Brain microvascular endothelial cell (primary cell): ENCODE measurements at regions not wholly inside any gene's neighbourhood (a gene's known extent, or its start where the extent isn't known, plus 50 kb on each side); places are given as distances from the start of the nearest gene placed in this dataset.
"Not testable (repeated sequence)": the region's sequence is repeated elsewhere in the genome, so short reads cannot be mapped to it uniquely, and the experiment has no call there.

Source experiments
- DNase-seq: peaks from one replicate; pipeline ENCODE4 v3.0.0-alpha.2; 2020
- H3K27ac ChIP-seq: fragments of 250-450 bp; sonication (Bioruptor Pico); 2 replicates; pipeline ENCODE4 v1.5.1; 2020; ENCODE audit warnings: mild to moderate bottlenecking, moderate library complexity
- H3K27me3 ChIP-seq: fragments of 250-450 bp; sonication (Bioruptor Pico); replicated peaks from 2 replicates; pipeline ENCODE4 v1.5.1; 2020; ENCODE audit warnings: mild to moderate bottlenecking
- H3K36me3 ChIP-seq: fragments of 250-450 bp; sonication (Bioruptor Pico); replicated peaks from 2 replicates; pipeline ENCODE4 v1.5.1; 2020; ENCODE audit warnings: mild to moderate bottlenecking
- H3K4me3 ChIP-seq: 2 replicates; pipeline ENCODE4 v1.5.1; 2011; ENCODE audit warnings: low read depth, mild to moderate bottlenecking, control low read depth, low read length, moderate library complexity
- in situ Hi-C: cut with HindIII; loops from 2 replicates; pipeline ENCODE4 v1.10.0; 2017; ENCODE audit warnings: low sequenced_read_pairs, low pct_ligation_motif_present

DNA sequence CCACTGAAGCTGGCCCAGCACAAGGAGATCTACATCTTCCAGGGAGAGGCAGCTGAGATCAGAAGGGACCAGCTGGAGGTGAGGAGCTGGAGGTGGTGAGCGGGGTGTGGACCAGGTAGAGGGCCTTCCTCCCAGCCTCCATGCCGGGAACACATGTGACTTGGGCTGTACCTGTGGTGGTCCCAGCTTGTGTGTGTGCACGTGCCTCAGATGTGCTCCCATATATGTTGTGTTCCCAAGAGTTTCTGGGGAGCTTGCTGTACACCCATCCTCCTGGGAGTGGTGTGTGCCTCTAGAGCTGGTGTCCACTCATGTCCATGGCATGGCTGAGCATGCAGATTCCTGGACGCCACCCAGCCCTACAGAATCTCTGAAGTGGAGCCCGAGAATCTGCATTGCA lies 183.7 kb upstream of the AKAP13 start:
- H3K36me3 ChIP-seq, in situ Hi-C loops, H3K4me3 ChIP-seq, DNase-seq, H3K27me3 ChIP-seq, H3K27ac ChIP-seq: not testable (repeated sequence)

DNA sequence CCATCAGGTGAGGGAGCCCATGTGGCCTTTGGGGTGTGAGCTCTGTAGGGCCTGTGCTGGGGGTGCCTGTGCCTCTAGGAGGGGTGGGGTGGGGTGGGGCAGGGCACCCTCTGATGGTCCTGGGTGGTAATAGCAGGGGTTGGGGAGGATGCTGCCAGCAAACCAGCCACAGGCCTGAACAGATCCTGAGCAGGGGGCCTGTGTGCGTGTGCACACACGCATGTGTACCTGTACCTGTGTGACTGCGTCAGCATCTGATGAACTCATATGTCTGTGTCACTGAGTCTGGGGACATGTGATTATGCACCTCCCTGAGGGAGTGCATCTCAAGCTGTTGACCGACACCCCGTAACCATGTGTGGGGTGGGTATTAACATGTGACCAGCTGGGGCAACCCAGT lies 182.8 kb upstream of the AKAP13 start:
- H3K36me3 ChIP-seq, H3K27me3 ChIP-seq, in situ Hi-C loops, DNase-seq, H3K27ac ChIP-seq, H3K4me3 ChIP-seq: not testable (repeated sequence)

DNA sequence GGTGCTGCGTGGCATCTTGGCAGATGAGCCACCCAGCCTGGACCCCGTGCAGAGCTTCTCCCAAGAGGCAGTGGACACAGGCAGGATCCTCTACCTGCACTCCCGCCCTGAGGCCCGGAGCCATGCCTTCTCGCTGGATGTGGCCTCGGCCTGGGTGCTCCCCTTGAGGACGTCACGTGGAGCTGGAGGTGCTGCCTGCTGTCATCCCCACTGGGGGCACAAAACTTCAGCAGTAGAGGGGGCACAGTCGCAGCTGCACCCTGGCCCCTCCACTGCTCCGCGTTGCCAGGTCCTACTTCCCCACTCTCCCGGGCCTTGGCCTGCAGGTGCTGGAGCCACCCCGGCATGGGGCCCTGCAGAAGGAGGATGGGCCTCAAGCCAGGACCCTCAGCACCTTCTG lies 182.0 kb upstream of the AKAP13 start:
- H3K27ac ChIP-seq, H3K27me3 ChIP-seq, H3K36me3 ChIP-seq, H3K4me3 ChIP-seq, in situ Hi-C loops, DNase-seq: not testable (repeated sequence)

DNA sequence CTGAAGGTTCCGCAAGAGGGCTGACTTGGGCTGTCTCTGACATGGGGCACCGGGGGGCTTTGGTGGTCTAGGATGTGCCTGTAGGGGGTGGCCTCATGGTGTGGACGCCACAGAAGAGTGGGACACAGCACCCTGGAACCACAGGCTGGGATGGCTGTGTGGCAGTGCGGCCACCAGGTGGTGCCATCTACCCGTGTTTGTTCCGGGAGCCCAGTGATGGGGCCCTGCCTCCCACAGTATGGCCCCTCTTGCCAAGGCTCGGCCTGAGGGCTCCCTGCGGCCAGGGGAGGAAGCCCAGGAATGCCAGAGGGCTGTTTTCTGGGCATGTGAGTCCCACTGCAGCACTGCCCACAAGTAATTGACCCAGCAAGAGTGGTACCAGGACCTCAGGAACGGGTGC lies 180.2 kb upstream of the AKAP13 start:
- H3K4me3 ChIP-seq, H3K27me3 ChIP-seq, DNase-seq, in situ Hi-C loops, H3K27ac ChIP-seq, H3K36me3 ChIP-seq: not testable (repeated sequence)

DNA sequence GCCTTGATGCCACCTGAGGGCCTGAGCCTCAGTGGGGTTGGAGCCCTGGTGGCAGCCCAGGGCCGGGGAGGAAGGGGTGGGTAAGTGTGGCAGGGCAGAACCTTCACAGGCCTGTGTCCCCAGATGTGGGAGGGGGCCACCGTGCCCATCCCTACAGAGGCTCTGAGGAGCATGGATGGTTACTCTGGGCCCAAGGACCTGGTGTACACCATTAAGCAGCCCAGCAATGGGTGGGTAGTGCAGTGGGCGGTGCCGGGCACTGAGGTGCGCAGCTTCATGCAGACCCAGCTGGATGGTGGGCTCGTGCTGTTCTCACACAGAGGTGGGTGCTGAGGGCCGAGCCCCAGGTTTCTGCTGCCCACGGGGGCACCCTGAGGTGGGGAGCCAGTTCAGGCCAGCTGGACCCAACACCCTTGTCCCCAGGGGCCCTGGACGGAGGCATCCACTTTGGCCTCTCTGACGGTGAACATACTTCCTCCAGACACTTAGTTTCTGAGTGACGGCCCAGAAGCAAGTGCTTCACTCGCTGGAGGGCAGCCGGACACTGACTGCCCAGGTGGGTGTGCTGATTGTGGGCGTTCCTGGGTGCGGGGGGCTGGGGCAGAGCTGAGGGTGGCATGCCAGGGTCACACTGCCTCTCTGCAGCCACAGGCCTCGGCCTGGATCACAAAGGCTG lies 179.1 kb upstream of the AKAP13 start:
- H3K36me3 ChIP-seq, H3K27ac ChIP-seq, DNase-seq, H3K27me3 ChIP-seq, H3K4me3 ChIP-seq, in situ Hi-C loops: not testable (repeated sequence)

DNA sequence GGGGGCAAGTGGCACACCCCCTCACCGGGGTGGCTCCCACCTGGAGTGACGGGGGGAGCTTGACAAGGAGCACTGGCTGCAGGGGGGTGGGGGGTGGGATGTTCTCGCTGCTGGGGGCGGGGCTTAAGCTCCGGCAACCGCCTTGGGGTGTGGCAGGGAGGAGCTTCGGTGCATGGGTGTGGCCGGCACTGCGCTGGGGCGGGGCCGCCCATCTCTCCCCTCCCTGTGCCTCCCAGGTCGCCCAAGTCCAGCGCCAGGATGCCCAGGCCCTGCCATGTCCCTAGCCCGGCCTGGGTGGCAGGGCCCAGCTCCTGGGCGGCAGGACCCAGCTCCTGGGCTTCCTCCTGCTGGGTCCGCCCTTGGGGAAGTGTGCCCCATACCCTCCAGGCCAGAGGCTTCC lies 175.9 kb upstream of the AKAP13 start:
- H3K4me3 ChIP-seq, H3K27me3 ChIP-seq, H3K36me3 ChIP-seq, in situ Hi-C loops, H3K27ac ChIP-seq, DNase-seq: not testable (repeated sequence)

DNA sequence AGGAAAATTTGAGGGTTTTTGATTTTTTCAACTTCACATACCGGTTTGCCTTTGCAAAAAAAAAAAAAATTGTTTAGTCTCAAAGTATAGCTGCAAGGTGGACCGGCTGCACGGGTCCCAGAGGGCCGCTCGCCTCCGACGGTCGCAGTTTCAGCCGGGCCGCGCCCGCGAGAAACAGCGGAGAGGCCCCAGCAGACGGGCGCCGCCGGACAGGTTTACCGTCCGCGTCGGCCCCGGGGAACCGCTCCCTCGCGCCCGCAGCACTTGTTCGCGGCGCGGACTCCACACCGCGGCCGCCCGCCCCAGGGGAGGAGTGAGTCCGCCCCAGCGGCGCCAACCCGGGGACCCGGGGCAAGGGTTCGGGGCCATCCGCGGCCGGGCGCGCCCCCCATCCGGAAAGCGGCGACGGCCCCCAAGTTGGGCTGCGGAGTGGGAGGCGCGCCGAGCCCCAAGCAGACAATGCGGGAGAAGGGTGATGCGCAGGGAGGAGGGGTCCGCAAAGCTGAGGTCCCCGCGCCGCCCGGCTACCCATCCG lies 146.5 kb upstream of the AKAP13 start:
- H3K4me3 ChIP-seq: peak overlapping the region; percentile 24
- H3K27ac ChIP-seq, H3K36me3 ChIP-seq, DNase-seq, H3K27me3 ChIP-seq, in situ Hi-C loops: not testable (repeated sequence)

DNA sequence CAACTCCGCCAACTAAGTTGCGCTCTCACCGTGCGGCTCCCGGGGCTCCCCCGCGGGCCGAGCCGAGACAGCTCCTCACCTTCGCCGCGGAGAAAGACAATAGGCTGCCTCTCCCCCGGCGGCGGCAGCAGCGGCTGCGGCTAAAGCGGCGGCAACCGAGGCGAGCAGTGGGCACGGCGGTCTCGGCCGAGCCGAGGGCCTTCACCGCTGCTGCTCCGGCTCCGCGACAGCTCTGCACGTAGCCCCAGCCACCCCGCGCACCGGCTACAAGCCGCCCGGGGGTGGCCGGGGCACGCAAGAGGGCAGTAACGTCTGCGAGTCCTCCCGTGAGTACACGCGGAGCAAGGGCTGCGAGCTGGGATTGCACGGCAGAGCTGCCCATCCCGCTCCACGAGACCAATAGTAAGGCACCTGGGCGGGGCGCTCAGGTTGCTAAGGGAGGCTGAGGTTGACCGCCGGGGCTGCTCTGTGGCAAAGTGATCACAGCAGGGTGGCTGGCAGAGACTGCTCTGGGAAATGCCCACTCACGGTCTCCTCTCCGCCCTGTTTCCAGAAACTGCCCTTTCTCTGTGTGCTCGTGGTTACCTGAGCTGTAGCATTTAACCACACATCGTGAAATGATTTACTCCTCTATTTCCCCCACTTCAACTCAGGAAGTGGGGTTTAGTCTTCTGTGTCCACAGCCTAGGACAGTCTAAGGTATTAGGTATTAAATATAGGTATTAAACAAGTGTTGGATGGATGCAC lies 145.8 kb upstream of the AKAP13 start:
- H3K4me3 ChIP-seq, DNase-seq, H3K27me3 ChIP-seq, H3K27ac ChIP-seq, in situ Hi-C loops, H3K36me3 ChIP-seq: not testable (repeated sequence)

DNA sequence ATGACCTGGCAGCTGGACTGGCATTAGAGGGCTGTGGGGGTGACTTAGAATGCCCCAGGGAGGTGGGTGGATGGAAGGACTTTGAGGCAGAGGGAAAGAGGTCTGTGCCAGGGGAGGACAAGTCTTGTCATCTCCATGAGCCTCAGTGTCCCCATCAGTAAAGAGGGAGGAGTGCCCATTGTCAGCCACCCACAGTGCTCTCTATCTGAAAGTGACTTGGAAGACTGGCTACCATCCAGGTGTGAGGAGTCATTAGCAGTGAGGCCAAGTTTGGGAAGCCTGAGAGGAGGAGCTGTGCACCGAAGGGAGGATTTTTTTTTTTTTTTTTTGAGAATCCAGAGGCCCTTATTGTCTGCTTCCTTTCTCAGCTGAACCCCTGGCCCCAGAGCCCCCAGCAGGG lies 136.3 kb upstream of the AKAP13 start:
- not testable (repeated sequence) for H3K27ac ChIP-seq

DNA sequence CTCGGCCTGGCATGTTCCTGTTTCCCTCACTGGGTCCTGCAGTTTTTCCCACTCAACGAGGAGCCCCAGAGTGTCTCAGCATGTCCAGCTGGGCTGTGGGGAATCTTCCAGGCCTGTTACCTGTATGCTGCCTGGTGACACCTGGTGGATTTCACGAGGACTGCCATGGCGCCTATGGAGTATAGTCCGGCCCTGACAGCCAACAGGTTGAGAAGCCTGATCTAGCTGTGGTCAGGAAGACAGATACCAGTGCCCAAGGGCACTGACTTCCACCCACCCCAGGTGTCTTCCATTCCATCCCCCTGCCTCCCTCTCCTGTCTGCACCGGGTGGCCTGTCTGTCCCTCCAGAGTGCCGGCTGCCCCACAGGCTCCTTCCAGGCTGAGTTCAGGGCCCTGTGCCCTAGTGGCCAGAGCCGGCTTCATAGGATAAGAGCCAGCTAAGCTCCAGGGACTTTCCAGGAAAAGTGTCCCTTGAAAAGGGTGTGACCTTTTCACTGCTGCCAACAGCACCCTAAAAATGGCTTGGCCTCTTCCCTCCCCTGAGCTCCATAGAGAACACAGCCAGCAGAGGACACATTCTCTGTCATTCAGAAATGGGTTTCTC lies 129.4 kb upstream of the AKAP13 start:
- H3K36me3 ChIP-seq, DNase-seq, H3K27ac ChIP-seq, in situ Hi-C loops, H3K27me3 ChIP-seq, H3K4me3 ChIP-seq: not testable (repeated sequence)

More for the DNA sequence above, 136.3 kb upstream of the AKAP13 start:
- in situ Hi-C loops, H3K27me3 ChIP-seq, H3K4me3 ChIP-seq, DNase-seq, H3K36me3 ChIP-seq: not testable (repeated sequence)

DNA sequence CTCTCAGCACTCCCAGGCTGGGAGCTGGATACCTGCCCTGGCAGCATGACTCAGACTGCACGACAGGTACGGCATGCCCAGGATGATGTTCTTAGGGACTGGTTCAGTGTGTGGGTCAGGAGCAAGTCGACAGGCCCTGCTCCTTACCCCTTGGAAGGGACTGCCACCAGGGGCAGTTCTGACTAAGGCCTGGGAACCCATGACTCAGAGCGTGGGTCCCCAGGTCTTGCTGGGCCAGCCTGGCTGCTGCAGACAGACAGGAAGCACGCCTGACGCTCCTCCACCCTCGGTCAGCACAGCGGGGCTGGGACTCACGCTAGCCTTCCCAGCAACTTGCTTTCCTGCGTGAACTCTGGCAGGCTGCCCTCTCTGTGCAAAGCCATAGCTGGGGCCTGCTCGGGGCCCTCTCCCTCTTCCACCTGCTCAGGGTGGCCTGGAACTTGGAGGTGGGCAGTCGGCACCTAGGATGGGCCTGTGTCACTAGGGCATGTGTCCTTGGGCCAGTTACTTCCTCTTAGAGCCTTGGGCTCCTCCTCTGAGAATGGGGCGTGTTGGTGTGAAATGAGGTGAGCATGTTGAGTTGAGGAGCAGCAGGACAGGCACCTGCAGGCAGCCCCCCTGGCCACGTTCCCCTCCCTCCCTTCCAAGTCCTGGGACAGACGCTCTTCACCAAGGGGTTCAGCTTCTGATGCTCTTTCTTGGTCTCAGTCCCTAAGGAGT lies 127.0 kb upstream of the AKAP13 start:
- in situ Hi-C loops, H3K4me3 ChIP-seq: not testable (repeated sequence)
- peak; percentile 75 for DNase-seq

DNA sequence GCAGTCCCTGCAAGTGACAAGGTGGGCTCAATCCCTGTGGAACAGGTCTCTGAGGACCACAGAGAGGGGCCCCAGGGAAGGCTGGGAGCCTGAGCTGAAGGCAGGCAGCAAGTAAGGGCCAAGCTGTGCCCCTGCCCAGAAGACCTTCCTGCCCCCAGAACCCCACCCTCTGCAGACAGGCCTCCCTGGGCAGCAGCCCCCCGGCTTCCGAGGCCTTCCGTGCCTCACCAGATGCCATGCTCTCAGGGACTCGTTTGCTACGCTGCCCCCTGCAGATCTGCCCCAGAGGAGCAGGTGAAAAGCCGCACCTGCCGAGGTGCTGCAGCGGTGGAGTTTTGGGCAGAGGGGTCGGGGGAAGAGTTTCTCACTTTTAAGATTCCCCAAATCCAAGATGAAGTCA lies 125.4 kb upstream of the AKAP13 start:
- H3K4me3 ChIP-seq, H3K36me3 ChIP-seq, in situ Hi-C loops, H3K27ac ChIP-seq, DNase-seq, H3K27me3 ChIP-seq: not testable (repeated sequence)

More for the DNA sequence above, 127.0 kb upstream of the AKAP13 start:
- not testable (repeated sequence) for H3K27ac ChIP-seq, H3K27me3 ChIP-seq, H3K36me3 ChIP-seq

DNA sequence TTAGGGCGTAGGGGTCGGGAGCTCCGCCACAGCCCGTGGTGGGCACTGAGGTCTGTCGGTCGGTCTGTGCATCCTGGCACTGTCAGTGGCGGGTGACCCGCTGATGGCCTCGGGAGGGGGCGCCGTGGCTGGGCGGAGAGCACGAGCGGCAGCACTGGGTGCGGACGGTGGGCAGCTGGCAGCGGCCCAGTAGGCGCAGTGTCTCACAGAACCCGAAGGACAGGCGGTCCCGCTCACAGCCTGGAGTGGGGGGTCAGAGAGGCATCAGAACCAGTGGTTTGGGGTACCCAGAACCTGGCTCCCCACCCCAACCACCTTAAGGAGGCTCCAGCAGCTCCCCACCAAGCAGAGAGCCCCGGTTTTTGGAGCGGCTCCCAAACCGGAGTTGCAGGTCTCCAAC lies 124.9 kb upstream of the AKAP13 start:
- H3K27me3 ChIP-seq, H3K27ac ChIP-seq, DNase-seq, H3K4me3 ChIP-seq, in situ Hi-C loops, H3K36me3 ChIP-seq: not testable (repeated sequence)
